WTC11 (cell line): ENCODE measurements at regions not wholly inside any gene's neighbourhood (a gene's known extent, or its start where the extent isn't known, plus 50 kb on each side); places are given as distances from the start of the nearest gene placed in this dataset.

ENCODE experiments used
- ATAC-seq: fragments of 200-7000 bp; cut with Tn5 transposase; 2 replicates; pipeline ENCODE4 v1.10.0; 2021; ENCODE audit warnings: mild to moderate bottlenecking, moderate library complexity
- CTCF ChIA-PET: fragments of 300-600 bp; sonication (Branson Sonifier 250); formaldehyde crosslinking; loops from one replicate; lab custom pipeline; 2021; ENCODE audit warnings: antibody characterized with exemption; lab: Charles Lee
- POLR2A ChIA-PET: fragments of 350-600 bp; sonication (Branson Sonifier 250); formaldehyde crosslinking; loops from one replicate; lab custom pipeline; 2021; ENCODE audit warnings: antibody characterized with exemption; lab: Charles Lee
- DNase-seq: peaks from one replicate; pipeline ENCODE4 v3.0.0; 2021; ENCODE audit warnings: low spot score
- H3K27ac Mint-ChIP-seq: 2 replicates; pipeline ENCODE4 v1.8.0; 2021; ENCODE audit warnings: mixed read lengths
- H3K27me3 Mint-ChIP-seq: 2 replicates; pipeline ENCODE4 v1.8.0; 2021; ENCODE audit warnings: low read depth, mild to moderate bottlenecking, moderate library complexity, mixed read lengths
- H3K36me3 Mint-ChIP-seq: 2 replicates; pipeline ENCODE4 v1.8.0; 2021; ENCODE audit warnings: mixed read lengths
- H3K4me1 Mint-ChIP-seq: 2 replicates; pipeline ENCODE4 v1.8.0; 2022; ENCODE audit warnings: mixed read lengths
- H3K4me3 Mint-ChIP-seq: 2 replicates; pipeline ENCODE4 v1.8.0; 2021; ENCODE audit warnings: mild to moderate bottlenecking, moderate library complexity, mixed read lengths
- H3K9me3 Mint-ChIP-seq: 2 replicates; pipeline ENCODE4 v1.8.0; 2021; ENCODE audit warnings: mixed read lengths
- ARID4B ChIP-seq: sonication (generic); formaldehyde crosslinking; IDR thresholded peaks from 2 replicates; pipeline ENCODE4 v1.8.0; 2023; ENCODE audit warnings: missing genetic modification reagents, mild to moderate bottlenecking, borderline replicate concordance
- ATF6 ChIP-seq: sonication (generic); formaldehyde crosslinking; IDR thresholded peaks from 2 replicates; pipeline ENCODE4 v1.8.1; 2023; ENCODE audit warnings: mild to moderate bottlenecking, missing genetic modification reagents
- EMX1 ChIP-seq: fragments of 250-450 bp; sonication (Bioruptor Pico); IDR thresholded peaks from 2 replicates; pipeline ENCODE4 v1.8.0; 2021; ENCODE audit warnings: mild to moderate bottlenecking
- FOXP4 ChIP-seq: sonication (generic); formaldehyde crosslinking; IDR thresholded peaks from 2 replicates; pipeline ENCODE4 v1.8.0; 2022; ENCODE audit warnings: mild to moderate bottlenecking, missing genetic modification reagents
- GABPB1 ChIP-seq: sonication (generic); formaldehyde crosslinking; IDR thresholded peaks from 2 replicates; pipeline ENCODE4 v1.8.1; 2023; ENCODE audit warnings: mild to moderate bottlenecking, missing genetic modification reagents
- MAX ChIP-seq: sonication (generic); formaldehyde crosslinking; IDR thresholded peaks from 2 replicates; pipeline ENCODE4 v1.8.0; 2022; ENCODE audit warnings: mild to moderate bottlenecking, missing genetic modification reagents
- STAT6 ChIP-seq: sonication (generic); formaldehyde crosslinking; conservative IDR thresholded peaks from 2 replicates; pipeline ENCODE4 v1.8.1; 2023; ENCODE audit warnings: mild to moderate bottlenecking, low read depth, missing genetic modification reagents, moderate library complexity
- USF1 ChIP-seq: sonication (generic); formaldehyde crosslinking; IDR thresholded peaks from 2 replicates; pipeline ENCODE4 v1.8.0; 2022; ENCODE audit warnings: mild to moderate bottlenecking, missing genetic modification reagents
- ZBTB21 ChIP-seq: sonication (generic); formaldehyde crosslinking; IDR thresholded peaks from 2 replicates; pipeline ENCODE4 v1.8.1; 2023; ENCODE audit warnings: mild to moderate bottlenecking, missing genetic modification reagents, borderline replicate concordance
- ZSCAN18 ChIP-seq: fragments of 250-450 bp; sonication (Bioruptor Pico); IDR thresholded peaks from 2 replicates; pipeline ENCODE4 v2.1.2; 2022; ENCODE audit warnings: mild to moderate bottlenecking, moderate library complexity

GRCh38 chr13:50274181-50274580 lies 258.9 kb downstream of the KCNRG start:
- DNase-seq, result no peak
- Mint-ChIP-seq H3K27me3 (no peaks in the 10 kb centered on the region), H3K27ac (no peak overlapping the region), H3K4me1 (peaks cover 26% of the 10 kb centered on the region), H3K36me3 (peaks cover 13% of the 10 kb centered on the region), H3K4me3 (no peak overlapping the region), H3K9me3 (peaks cover 26% of the 10 kb centered on the region)
- no peak for ATAC-seq
- TF ChIP-seq ZBTB21 (CRISPR knock-in tag) (no peak), ATF6 (CRISPR knock-in tag) (no peak), STAT6 (CRISPR knock-in tag) (no peak), ARID4B (CRISPR knock-in tag) (no peak), FOXP4 (CRISPR knock-in tag) (no peak), MAX (no peak), EMX1 (no peak), ZSCAN18 (CRISPR knock-in tag) (no peak)
- ChIA-PET POLR2A (no interaction called here), CTCF (interaction anchor here (0.7 kb wide), 1 partner anchor 107 kb away, joined by 3 read pairs; no protein-coding TSS in a partner anchor)

GRCh38 chr13:50275392-50276063 lies 260.3 kb downstream of the KCNRG start:
- no peak for ATAC-seq
- peaks cover 25% of the 10 kb centered on the region for H3K9me3 Mint-ChIP-seq
- DNase-seq, result no peak
- ChIA-PET POLR2A (no interaction called here), CTCF (no interaction called here)
- peaks cover 39% of the 10 kb centered on the region for H3K4me1 Mint-ChIP-seq
- H3K4me3 Mint-ChIP-seq, result no peak overlapping the region
- TF ChIP-seq GABPB1 (CRISPR knock-in tag) (0 out of 2 replicates have a peak, but pooled peaks have one; percentile 27), USF1 (no peak)
- no peak overlapping the region for H3K27ac Mint-ChIP-seq
- H3K36me3 Mint-ChIP-seq, result peaks cover 13% of the 10 kb centered on the region
- no peaks in the 10 kb centered on the region for H3K27me3 Mint-ChIP-seq
